Liver (tissue), 8 donors: ENCODE measurements at regions not wholly inside any gene's neighbourhood (a gene's known extent, or its start where the extent isn't known, plus 50 kb on each side); places are given as distances from the start of the nearest gene placed in this dataset.

ENCODE experiments used
- DNase-seq: peaks from one replicate; pipeline ENCODE4 v3.0.0-alpha.2; 2017; ENCODE audit warnings: low spot score
- H3K27ac ChIP-seq, 2 donors: one replicate each; pipeline ENCODE4 v1.7.0; 2013; ENCODE audit warnings: inconsistent platforms in 2 of 2, low read length in 2 of 2, control low read depth in 1 of 2, low read depth in 1 of 2, mild to moderate bottlenecking in 1 of 2
- H3K27me3 ChIP-seq, 4 donors: one replicate each; pipeline versions ENCODE4 v1.6.1 to v1.7.0; 2013; ENCODE audit warnings: low read length in 3 of 4, inconsistent platforms in 1 of 4, mild to moderate bottlenecking in 1 of 4, moderate library complexity in 1 of 4; ENCODE audit not compliant: control insufficient read depth in 4 of 4, insufficient read depth in 4 of 4
- H3K36me3 ChIP-seq, 4 donors: one replicate each; pipeline versions ENCODE4 v1.6.1 to v1.7.0; 2013; ENCODE audit warnings: low read length in 3 of 4, mild to moderate bottlenecking in 3 of 4, low read depth in 1 of 4, moderate library complexity in 1 of 4; ENCODE audit not compliant: control insufficient read depth in 4 of 4, insufficient read depth in 3 of 4
- H3K4me1 ChIP-seq, 4 donors: one replicate each; pipeline versions ENCODE4 v1.6.1 to v1.7.0; 2013; ENCODE audit warnings: low read length in 3 of 4, mild to moderate bottlenecking in 3 of 4, moderate library complexity in 1 of 4; ENCODE audit not compliant: control insufficient read depth in 4 of 4, insufficient read depth in 4 of 4
- H3K4me3 ChIP-seq, 3 donors: one replicate each; pipeline versions ENCODE4 v1.6.1 to v1.7.0; 2013; ENCODE audit warnings: low read length in 3 of 3, control low read depth in 1 of 3, low read depth in 1 of 3, mild to moderate bottlenecking in 1 of 3
- H3K9ac ChIP-seq, 2 donors: one replicate each; pipeline ENCODE4 v1.7.0; 2013; ENCODE audit warnings: low read length in 2 of 2, mild to moderate bottlenecking in 2 of 2, moderate library complexity in 2 of 2, control low read depth in 1 of 2, low read depth in 1 of 2
- H3K9me3 ChIP-seq, 4 donors: one replicate each; pipeline versions ENCODE4 v1.6.1 to v1.7.0; 2013; ENCODE audit warnings: low read length in 3 of 4; ENCODE audit not compliant: control insufficient read depth in 4 of 4
- EGR1 ChIP-seq, 2 donors: IDR thresholded peaks; 2 replicates each; pipeline ENCODE4 v1.6.1; 2016 to 2018; ENCODE audit warnings: antibody characterized with exemption in 2 of 2, low read depth in 2 of 2
- FOXA1 ChIP-seq: IDR thresholded peaks from 2 replicates; pipeline ENCODE4 v1.6.1; 2016; ENCODE audit warnings: antibody characterized with exemption
- FOXA2 ChIP-seq: IDR thresholded peaks from 2 replicates; pipeline ENCODE4 v1.6.1; 2016; ENCODE audit warnings: antibody characterized with exemption
- HNF4A ChIP-seq, 2 donors: conservative IDR thresholded peaks; 2 replicates each; pipeline ENCODE4 v1.6.1; 2016; ENCODE audit warnings: antibody characterized with exemption in 2 of 2, mild to moderate bottlenecking in 2 of 2
- HNF4G ChIP-seq: IDR thresholded peaks from 2 replicates; pipeline ENCODE4 v1.6.1; 2016; ENCODE audit warnings: antibody characterized with exemption
- JUND ChIP-seq, 2 donors: IDR thresholded peaks; 2 replicates each; pipeline ENCODE4 v1.6.1; 2016; ENCODE audit warnings: antibody characterized with exemption in 2 of 2
- NR2F2 ChIP-seq: IDR thresholded peaks from 2 replicates; pipeline ENCODE4 v1.6.1; 2016; ENCODE audit warnings: antibody characterized with exemption
- RAD21 ChIP-seq, 2 donors: IDR thresholded peaks; 2 replicates each; pipeline ENCODE4 v1.6.1; 2016; ENCODE audit warnings: antibody characterized with exemption in 2 of 2, mild to moderate bottlenecking in 2 of 2
- SP1 ChIP-seq: IDR thresholded peaks from 2 replicates; pipeline ENCODE4 v1.6.1; 2018; ENCODE audit warnings: antibody characterized with exemption, mild to moderate bottlenecking
- TAF1 ChIP-seq: conservative IDR thresholded peaks from 2 replicates; pipeline ENCODE4 v1.6.1; 2016; ENCODE audit warnings: antibody characterized with exemption, mild to moderate bottlenecking
- WGBS: extraction: QIAGEN DNeasy Blood & Tissue Kit; methylation state at CpG from one replicate; pipeline ENCODE4 v1.1.7; 2013; 5-methylcytosine and 5-hydroxymethylcytosine counted together
- TF ChIP-seq, protein P1 (sequence below): IDR thresholded peaks from 2 replicates; pipeline ENCODE4 v1.6.1; 2016; ENCODE audit warnings: antibody characterized with exemption
- TF ChIP-seq, protein P2 (sequence below): fragments of 150-350 bp; IDR thresholded peaks from 2 replicates; pipeline ENCODE4 v1.5.1; 2017; ENCODE audit warnings: improper control_type of control experiment, low read depth, low read length; ENCODE audit not compliant: missing input control
- TF ChIP-seq, protein P3 (sequence below): IDR thresholded peaks from 2 replicates; pipeline ENCODE4 v1.6.1; 2016; ENCODE audit warnings: antibody characterized with exemption
- TF ChIP-seq, protein P4 (sequence below): IDR thresholded peaks from 2 replicates; pipeline ENCODE4 v1.6.1; 2016; ENCODE audit warnings: antibody characterized with exemption
- TF ChIP-seq, protein P5 (sequence below): IDR thresholded peaks from 2 replicates; pipeline ENCODE4 v1.6.1; 2016; ENCODE audit warnings: antibody characterized with exemption, mild to moderate bottlenecking
- donor health status: healthy.
- donor health status: healthy.
- donor health status: healthy.
- donor health status: healthy.
- donor health status: healthy.

DNA sequence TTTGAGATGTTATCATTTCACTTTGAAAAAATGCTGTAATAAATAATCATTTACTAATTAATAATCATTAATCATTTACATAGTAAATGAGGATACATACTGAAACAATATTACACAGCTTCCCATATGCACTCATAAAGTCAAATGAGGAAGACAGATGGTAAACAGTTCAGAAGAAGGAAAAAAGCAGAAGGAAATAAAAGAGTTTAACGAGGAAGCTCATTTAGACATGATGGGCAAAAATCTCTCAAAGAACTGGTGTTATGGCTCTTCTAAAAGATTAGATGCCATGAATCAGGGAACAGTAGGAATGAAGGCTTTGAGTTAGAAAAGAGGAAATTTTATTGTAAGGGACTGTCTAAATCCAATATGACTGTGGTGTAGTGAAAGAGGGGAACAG lies 347.6 kb downstream of the PTPRC start:
- Histone ChIP-seq H3K9me3 (no peaks in the 10 kb centered on the region), H3K9ac (no peak overlapping the region), H3K4me1 (no peaks in the 10 kb centered on the region), H3K27me3 (peaks cover 0 to 2% (median 0%) of the 10 kb centered on the region in 4 donors), H3K27ac (no peak overlapping the region), H3K4me3 (no peak overlapping the region), H3K36me3 (no peaks in the 10 kb centered on the region)
- DNase-seq = no peak
- TF ChIP-seq, protein P1, sequence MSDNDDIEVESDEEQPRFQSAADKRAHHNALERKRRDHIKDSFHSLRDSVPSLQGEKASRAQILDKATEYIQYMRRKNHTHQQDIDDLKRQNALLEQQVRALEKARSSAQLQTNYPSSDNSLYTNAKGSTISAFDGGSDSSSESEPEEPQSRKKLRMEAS = no peak
- TF ChIP-seq, protein P2, sequence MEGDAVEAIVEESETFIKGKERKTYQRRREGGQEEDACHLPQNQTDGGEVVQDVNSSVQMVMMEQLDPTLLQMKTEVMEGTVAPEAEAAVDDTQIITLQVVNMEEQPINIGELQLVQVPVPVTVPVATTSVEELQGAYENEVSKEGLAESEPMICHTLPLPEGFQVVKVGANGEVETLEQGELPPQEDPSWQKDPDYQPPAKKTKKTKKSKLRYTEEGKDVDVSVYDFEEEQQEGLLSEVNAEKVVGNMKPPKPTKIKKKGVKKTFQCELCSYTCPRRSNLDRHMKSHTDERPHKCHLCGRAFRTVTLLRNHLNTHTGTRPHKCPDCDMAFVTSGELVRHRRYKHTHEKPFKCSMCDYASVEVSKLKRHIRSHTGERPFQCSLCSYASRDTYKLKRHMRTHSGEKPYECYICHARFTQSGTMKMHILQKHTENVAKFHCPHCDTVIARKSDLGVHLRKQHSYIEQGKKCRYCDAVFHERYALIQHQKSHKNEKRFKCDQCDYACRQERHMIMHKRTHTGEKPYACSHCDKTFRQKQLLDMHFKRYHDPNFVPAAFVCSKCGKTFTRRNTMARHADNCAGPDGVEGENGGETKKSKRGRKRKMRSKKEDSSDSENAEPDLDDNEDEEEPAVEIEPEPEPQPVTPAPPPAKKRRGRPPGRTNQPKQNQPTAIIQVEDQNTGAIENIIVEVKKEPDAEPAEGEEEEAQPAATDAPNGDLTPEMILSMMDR = no peak
- TF ChIP-seq, protein P3, sequence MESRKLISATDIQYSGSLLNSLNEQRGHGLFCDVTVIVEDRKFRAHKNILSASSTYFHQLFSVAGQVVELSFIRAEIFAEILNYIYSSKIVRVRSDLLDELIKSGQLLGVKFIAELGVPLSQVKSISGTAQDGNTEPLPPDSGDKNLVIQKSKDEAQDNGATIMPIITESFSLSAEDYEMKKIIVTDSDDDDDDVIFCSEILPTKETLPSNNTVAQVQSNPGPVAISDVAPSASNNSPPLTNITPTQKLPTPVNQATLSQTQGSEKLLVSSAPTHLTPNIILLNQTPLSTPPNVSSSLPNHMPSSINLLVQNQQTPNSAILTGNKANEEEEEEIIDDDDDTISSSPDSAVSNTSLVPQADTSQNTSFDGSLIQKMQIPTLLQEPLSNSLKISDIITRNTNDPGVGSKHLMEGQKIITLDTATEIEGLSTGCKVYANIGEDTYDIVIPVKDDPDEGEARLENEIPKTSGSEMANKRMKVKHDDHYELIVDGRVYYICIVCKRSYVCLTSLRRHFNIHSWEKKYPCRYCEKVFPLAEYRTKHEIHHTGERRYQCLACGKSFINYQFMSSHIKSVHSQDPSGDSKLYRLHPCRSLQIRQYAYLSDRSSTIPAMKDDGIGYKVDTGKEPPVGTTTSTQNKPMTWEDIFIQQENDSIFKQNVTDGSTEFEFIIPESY = no peak
- TF ChIP-seq, protein P4, sequence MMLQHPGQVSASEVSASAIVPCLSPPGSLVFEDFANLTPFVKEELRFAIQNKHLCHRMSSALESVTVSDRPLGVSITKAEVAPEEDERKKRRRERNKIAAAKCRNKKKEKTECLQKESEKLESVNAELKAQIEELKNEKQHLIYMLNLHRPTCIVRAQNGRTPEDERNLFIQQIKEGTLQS = no peak
- TF ChIP-seq EGR1 (IDR thresholded peaks at IDR 0.05; ENCODE audit: low read depth in 2 of 2) = no peak
- no peak for TF ChIP-seq FOXA1
- no peak for TF ChIP-seq RAD21 (IDR thresholded peaks at IDR 0.05)
- TF ChIP-seq FOXA2 = no peak
- TF ChIP-seq, protein P5, sequence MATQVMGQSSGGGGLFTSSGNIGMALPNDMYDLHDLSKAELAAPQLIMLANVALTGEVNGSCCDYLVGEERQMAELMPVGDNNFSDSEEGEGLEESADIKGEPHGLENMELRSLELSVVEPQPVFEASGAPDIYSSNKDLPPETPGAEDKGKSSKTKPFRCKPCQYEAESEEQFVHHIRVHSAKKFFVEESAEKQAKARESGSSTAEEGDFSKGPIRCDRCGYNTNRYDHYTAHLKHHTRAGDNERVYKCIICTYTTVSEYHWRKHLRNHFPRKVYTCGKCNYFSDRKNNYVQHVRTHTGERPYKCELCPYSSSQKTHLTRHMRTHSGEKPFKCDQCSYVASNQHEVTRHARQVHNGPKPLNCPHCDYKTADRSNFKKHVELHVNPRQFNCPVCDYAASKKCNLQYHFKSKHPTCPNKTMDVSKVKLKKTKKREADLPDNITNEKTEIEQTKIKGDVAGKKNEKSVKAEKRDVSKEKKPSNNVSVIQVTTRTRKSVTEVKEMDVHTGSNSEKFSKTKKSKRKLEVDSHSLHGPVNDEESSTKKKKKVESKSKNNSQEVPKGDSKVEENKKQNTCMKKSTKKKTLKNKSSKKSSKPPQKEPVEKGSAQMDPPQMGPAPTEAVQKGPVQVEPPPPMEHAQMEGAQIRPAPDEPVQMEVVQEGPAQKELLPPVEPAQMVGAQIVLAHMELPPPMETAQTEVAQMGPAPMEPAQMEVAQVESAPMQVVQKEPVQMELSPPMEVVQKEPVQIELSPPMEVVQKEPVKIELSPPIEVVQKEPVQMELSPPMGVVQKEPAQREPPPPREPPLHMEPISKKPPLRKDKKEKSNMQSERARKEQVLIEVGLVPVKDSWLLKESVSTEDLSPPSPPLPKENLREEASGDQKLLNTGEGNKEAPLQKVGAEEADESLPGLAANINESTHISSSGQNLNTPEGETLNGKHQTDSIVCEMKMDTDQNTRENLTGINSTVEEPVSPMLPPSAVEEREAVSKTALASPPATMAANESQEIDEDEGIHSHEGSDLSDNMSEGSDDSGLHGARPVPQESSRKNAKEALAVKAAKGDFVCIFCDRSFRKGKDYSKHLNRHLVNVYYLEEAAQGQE = no peak
- no peak for TF ChIP-seq HNF4A (conservative IDR thresholded peaks at IDR 0.05)
- TF ChIP-seq TAF1 = no peak
- TF ChIP-seq JUND (IDR thresholded peaks at IDR 0.05) = no peak
- no peak for TF ChIP-seq NR2F2
- TF ChIP-seq HNF4G = no peak
- WGBS = 58% methylated on average over 1 of the region's 1 CpG

DNA sequence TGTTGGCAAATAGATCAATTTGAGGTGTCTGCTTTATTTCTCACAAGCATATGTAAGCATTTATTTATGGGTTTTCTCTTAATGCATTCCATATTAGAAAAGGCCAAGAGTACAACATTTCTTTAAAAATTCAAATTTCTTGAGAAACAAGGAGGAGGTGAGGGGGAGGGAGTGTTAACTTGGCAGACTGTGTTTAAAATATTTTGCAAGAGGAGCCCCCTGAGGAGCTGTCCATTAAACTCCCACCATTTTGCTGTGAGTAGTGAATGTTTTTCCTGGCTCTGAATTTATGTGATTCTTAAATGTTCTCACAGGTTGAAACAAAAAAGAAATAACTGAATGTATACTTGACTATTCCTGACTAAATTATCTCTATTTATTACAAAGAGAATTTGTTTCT lies 363.8 kb downstream of the PTPRC start:
- DNase-seq = no peak
- TF ChIP-seq EGR1 (IDR thresholded peaks at IDR 0.05; ENCODE audit: low read depth in 2 of 2) (no peak), JUND (IDR thresholded peaks at IDR 0.05) (no peak), SP1 (no peak), FOXA1 (no peak)
- H3K4me1 ChIP-seq = no peaks in the 10 kb centered on the region
- no peaks in the 10 kb centered on the region for H3K27me3 ChIP-seq
- H3K9ac ChIP-seq = no peak overlapping the region
- no peaks in the 10 kb centered on the region for H3K9me3 ChIP-seq
- no peak overlapping the region for H3K27ac ChIP-seq
- H3K4me3 ChIP-seq = no peak overlapping the region
- H3K36me3 ChIP-seq = no peaks in the 10 kb centered on the region
